ENCODE measurements at regions not wholly inside any gene's neighbourhood (a gene's known extent, or its start where the extent isn't known, plus 50 kb on each side); places are given as distances from the start of the nearest gene placed in this dataset.
"Not testable (repeated sequence)": the region's sequence is repeated elsewhere in the genome, so short reads cannot be mapped to it uniquely, and the experiment has no call there.

DNA sequence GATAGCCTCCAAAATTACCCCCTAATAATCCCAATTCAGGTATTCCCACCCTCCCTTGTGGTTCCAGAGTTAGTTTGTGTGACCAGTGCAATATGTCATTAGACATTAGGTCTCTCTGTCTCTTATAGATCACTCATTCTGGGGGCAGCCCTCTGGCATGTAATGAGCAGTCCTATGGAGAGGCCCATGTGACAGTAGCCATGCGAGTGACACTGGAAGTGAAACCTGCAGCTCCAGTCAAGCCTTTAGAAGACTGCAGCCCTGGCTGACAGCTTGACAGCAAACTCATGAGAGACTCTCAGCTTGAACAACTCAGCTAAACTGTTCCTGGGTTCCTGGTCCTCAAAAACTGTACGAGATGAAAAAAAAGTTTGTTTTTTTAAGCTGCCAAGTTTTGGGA, 54.0 kb upstream of the HSPB3 start:
- Histone ChIP-seq H3K9me3 (no peaks in the 10 kb centered on the region), H3K4me3 (no peak overlapping the region), H3K4me2 (no peak overlapping the region), H3K27ac (no peak overlapping the region), H3K4me1 (peaks cover 8% of the 10 kb centered on the region; the same call in 2 of the 3 replicates)
- CTCF ChIA-PET: interaction anchor here (0.6 to 3.9 kb wide), 5 partner anchors 16 to 88 kb away, joined by 3 to 14 read pairs (median 4); no protein-coding TSS in a partner anchor
- 29% methylated on average over 2 of the region's 2 CpGs for WGBS (ENCODE audit: missing lambda C conversion rate)
- POLR2A ChIA-PET: interaction anchor here (1.4 kb wide), 1 partner anchor 91 kb away, joined by 4 read pairs; the partner anchor contains the start of gene ARL15
- TF ChIP-seq PHF8 (IDR thresholded peaks at IDR 0.05; ENCODE audit: borderline replicate concordance, low read depth) (no peak), POLR2AphosphoS2 (conservative IDR thresholded peaks at IDR 0.05; ENCODE audit: low read length) (no peak)
- no peak for DNase-seq (ENCODE audit: low read depth in 1 of 2, low spot score in 1 of 2)
- ATAC-seq: no peak
- FAIRE-seq: no peak

DNA sequence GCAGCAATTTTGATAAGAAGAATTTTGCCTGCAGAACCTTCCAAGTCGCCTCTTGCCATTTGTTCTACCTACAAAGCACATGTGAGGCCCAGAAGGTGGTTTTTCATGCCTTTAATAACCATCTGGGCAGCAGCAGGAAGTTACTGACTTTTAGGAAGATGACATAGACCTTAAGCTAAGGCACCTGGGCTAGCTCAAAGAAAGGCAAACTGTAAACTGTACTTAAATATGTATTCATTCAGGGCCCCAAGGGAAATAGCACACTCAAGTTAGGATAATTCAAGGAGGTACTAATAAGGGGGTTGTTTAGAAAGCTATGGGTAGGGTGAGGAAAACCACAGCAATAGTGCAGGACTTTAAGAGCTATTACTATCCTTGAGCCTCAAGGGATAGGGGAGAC, 57.3 kb upstream of the HSPB3 start:
- 38% methylated on average over 1 of the region's 1 CpG for WGBS (ENCODE audit: missing lambda C conversion rate)
- CTCF ChIA-PET: no interaction called here

DNA sequence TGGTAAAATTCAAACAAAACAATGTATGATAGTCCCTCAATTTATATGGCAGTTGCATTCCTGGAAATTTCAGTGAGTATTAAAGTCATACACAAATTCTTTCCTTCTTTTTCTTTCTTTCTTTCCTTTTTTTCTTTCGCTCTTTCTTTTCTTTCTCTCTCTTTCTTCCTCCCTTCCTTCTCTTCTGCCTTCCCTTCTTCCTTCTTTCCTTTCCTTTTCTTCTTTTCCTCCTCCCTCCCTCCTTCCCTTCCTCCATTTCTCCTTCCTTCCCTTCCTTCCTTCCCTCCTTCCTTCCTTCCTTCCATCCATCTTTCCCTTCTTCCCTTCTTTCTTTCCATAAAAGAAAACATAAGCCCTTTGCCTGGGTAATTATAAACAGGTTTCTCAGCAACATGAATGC, 58.1 kb upstream of the HSPB3 start:
- ChIA-PET POLR2A (no interaction called here), CTCF (no interaction called here)
- FAIRE-seq (no peak), DNase-seq (ENCODE audit: low read depth in 1 of 2, low spot score in 1 of 2) (no peak), ATAC-seq (no peak)
- Histone ChIP-seq H3K9me3 (no peaks in the 10 kb centered on the region), H3K4me1 (peaks cover 8% of the 10 kb centered on the region; the same call in 2 of the 3 replicates), H3K4me2 (no peak overlapping the region), H3K27ac (no peak overlapping the region), H3K4me3 (no peak overlapping the region)
- TF ChIP-seq HEYL (CRISPR knock-in tag; IDR thresholded peaks at IDR 0.05): no peak
- TF ChIP-seq POLR2A (IDR thresholded peaks at IDR 0.05; ENCODE audit: low read length): no peak
- TF ChIP-seq RARB (CRISPR knock-in tag; IDR thresholded peaks at IDR 0.05): no peak
- TF ChIP-seq, protein P1, sequence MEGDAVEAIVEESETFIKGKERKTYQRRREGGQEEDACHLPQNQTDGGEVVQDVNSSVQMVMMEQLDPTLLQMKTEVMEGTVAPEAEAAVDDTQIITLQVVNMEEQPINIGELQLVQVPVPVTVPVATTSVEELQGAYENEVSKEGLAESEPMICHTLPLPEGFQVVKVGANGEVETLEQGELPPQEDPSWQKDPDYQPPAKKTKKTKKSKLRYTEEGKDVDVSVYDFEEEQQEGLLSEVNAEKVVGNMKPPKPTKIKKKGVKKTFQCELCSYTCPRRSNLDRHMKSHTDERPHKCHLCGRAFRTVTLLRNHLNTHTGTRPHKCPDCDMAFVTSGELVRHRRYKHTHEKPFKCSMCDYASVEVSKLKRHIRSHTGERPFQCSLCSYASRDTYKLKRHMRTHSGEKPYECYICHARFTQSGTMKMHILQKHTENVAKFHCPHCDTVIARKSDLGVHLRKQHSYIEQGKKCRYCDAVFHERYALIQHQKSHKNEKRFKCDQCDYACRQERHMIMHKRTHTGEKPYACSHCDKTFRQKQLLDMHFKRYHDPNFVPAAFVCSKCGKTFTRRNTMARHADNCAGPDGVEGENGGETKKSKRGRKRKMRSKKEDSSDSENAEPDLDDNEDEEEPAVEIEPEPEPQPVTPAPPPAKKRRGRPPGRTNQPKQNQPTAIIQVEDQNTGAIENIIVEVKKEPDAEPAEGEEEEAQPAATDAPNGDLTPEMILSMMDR (IDR thresholded peaks at IDR 0.05): no peak
- TF ChIP-seq CEBPB (IDR thresholded peaks at IDR 0.05): no peak
- TF ChIP-seq, protein P2, sequence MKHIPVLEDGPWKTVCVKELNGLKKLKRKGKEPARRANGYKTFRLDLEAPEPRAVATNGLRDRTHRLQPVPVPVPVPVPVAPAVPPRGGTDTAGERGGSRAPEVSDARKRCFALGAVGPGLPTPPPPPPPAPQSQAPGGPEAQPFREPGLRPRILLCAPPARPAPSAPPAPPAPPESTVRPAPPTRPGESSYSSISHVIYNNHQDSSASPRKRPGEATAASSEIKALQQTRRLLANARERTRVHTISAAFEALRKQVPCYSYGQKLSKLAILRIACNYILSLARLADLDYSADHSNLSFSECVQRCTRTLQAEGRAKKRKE (CRISPR knock-in tag; IDR thresholded peaks at IDR 0.05; ENCODE audit: low read depth): no peak
- TF ChIP-seq NPAS2 (CRISPR knock-in tag; IDR thresholded peaks at IDR 0.05; ENCODE audit: borderline replicate concordance): no peak
- 82% methylated on average over 1 of the region's 1 CpG for WGBS (ENCODE audit: missing lambda C conversion rate)

More for the DNA sequence above, 57.3 kb upstream of the HSPB3 start:
- TF ChIP-seq CBX2 (IDR thresholded peaks at IDR 0.05; ENCODE audit: borderline replicate concordance, low read depth) (no peak), CBX8 (IDR thresholded peaks at IDR 0.05) (no peak), FOXS1 (CRISPR knock-in tag; IDR thresholded peaks at IDR 0.05) (no peak), CHD4 (IDR thresholded peaks at IDR 0.05; ENCODE audit: borderline replicate concordance) (no peak), TP53 (CRISPR knock-in tag; IDR thresholded peaks at IDR 0.05) (no peak), MAZ (IDR thresholded peaks at IDR 0.05; ENCODE audit: borderline replicate concordance, low read depth, low read length) (no peak), NPAS2 (CRISPR knock-in tag; IDR thresholded peaks at IDR 0.05; ENCODE audit: borderline replicate concordance) (no peak), ESRRA (IDR thresholded peaks at IDR 0.05; ENCODE audit: borderline replicate concordance, low read length) (no peak)
- TF ChIP-seq, protein P3, sequence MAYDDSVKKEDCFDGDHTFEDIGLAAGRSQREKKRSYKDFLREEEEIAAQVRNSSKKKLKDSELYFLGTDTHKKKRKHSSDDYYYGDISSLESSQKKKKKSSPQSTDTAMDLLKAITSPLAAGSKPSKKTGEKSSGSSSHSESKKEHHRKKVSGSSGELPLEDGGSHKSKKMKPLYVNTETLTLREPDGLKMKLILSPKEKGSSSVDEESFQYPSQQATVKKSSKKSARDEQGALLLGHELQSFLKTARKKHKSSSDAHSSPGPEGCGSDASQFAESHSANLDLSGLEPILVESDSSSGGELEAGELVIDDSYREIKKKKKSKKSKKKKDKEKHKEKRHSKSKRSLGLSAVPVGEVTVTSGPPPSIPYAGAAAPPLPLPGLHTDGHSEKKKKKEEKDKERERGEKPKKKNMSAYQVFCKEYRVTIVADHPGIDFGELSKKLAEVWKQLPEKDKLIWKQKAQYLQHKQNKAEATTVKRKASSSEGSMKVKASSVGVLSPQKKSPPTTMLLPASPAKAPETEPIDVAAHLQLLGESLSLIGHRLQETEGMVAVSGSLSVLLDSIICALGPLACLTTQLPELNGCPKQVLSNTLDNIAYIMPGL (CRISPR knock-in tag; IDR thresholded peaks at IDR 0.05; ENCODE audit: borderline replicate concordance): no peak
- TF ChIP-seq, protein P1 (IDR thresholded peaks at IDR 0.05): no peak
- TF ChIP-seq, protein P4, sequence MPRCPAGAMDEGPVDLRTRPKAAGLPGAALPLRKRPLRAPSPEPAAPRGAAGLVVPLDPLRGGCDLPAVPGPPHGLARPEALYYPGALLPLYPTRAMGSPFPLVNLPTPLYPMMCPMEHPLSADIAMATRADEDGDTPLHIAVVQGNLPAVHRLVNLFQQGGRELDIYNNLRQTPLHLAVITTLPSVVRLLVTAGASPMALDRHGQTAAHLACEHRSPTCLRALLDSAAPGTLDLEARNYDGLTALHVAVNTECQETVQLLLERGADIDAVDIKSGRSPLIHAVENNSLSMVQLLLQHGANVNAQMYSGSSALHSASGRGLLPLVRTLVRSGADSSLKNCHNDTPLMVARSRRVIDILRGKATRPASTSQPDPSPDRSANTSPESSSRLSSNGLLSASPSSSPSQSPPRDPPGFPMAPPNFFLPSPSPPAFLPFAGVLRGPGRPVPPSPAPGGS (IDR thresholded peaks at IDR 0.05): no peak
- TF ChIP-seq, protein P5, sequence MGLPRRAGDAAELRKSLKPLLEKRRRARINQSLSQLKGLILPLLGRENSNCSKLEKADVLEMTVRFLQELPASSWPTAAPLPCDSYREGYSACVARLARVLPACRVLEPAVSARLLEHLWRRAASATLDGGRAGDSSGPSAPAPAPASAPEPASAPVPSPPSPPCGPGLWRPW (IDR thresholded peaks at IDR 0.05): no peak
- no peak overlapping the region for H3K27ac ChIP-seq
- peaks cover 8% of the 10 kb centered on the region; the same call in 2 of the 3 replicates for H3K4me1 ChIP-seq
- ATAC-seq (no peak), FAIRE-seq (no peak), DNase-seq (ENCODE audit: low read depth in 1 of 2, low spot score in 1 of 2) (no peak)
- H3K4me2 ChIP-seq: no peak overlapping the region
- POLR2A ChIA-PET: interaction anchor here (0.7 kb wide), 1 partner anchor 84 kb away, joined by 4 read pairs; no protein-coding TSS in a partner anchor
- no peaks in the 10 kb centered on the region for H3K9me3 ChIP-seq
- H3K4me3 ChIP-seq: no peak overlapping the region

DNA sequence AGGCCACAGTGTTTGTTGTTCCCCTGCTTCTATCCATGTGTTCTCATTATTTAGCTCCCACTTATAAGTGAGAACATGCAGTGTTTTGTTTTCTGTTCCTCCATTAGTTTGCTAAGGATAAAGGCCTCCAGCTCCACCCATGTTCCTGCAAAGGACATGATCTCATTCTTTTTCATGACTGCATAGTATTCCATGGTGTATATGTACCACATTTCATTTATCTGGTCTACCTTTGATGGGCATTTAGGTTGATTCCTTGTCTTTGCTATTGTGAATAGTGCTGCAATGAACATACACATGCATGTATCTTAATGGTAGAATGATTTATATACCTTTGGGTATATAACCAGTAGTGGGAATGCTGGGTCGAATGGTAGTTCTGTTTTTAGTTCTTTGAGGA, 62.5 kb upstream of the HSPB3 start:
- H3K27ac ChIP-seq; POLR2A ChIA-PET; FAIRE-seq; H3K4me3 ChIP-seq; ATAC-seq; H3K4me2 ChIP-seq; H3K9me3 ChIP-seq; DNase-seq (ENCODE audit: low read depth in 1 of 2, low spot score in 1 of 2); H3K4me1 ChIP-seq: not testable (repeated sequence)
- CTCF ChIA-PET: interaction anchor here (1.3 kb wide), 1 partner anchor 27 kb away, joined by 3 read pairs; no protein-coding TSS in a partner anchor
- WGBS (ENCODE audit: missing lambda C conversion rate): 10% methylated on average over 1 of the region's 1 CpG
